Activated T-helper 17 cell treated with anti-CD3 and anti-CD28 coated beads, Interleukin-2, amount 50 U/mL, for 72 hours (primary cell): ENCODE measurements at regions not wholly inside any gene's neighbourhood (a gene's known extent, or its start where the extent isn't known, plus 50 kb on each side); places are given as distances from the start of the nearest gene placed in this dataset.

ENCODE experiments used
- ATAC-seq: fragments of 150-1000 bp; cut with Tn5 transposase; replicated peaks from 2 replicates; pipeline ENCODE4 v1.10.0; 2021; ENCODE audit warnings: mild to moderate bottlenecking, moderate library complexity
- H3K27ac Mint-ChIP-seq: one replicate; pipeline ENCODE4 v1.8.0; 2022; ENCODE audit warnings: mixed read lengths
- H3K27me3 Mint-ChIP-seq: one replicate; pipeline ENCODE4 v1.8.0; 2022; ENCODE audit warnings: mixed read lengths
- H3K36me3 Mint-ChIP-seq: one replicate; pipeline ENCODE4 v1.8.0; 2022; ENCODE audit warnings: low read depth, mild to moderate bottlenecking, mixed read lengths
- H3K4me1 Mint-ChIP-seq: one replicate; pipeline ENCODE4 v1.8.0; 2022; ENCODE audit warnings: mixed read lengths
- H3K4me3 Mint-ChIP-seq: one replicate; pipeline ENCODE4 v1.8.0; 2022; ENCODE audit warnings: mild to moderate bottlenecking, mixed read lengths
- H3K9me3 Mint-ChIP-seq: one replicate; pipeline ENCODE4 v1.8.0; 2022; ENCODE audit warnings: mixed read lengths

DNA sequence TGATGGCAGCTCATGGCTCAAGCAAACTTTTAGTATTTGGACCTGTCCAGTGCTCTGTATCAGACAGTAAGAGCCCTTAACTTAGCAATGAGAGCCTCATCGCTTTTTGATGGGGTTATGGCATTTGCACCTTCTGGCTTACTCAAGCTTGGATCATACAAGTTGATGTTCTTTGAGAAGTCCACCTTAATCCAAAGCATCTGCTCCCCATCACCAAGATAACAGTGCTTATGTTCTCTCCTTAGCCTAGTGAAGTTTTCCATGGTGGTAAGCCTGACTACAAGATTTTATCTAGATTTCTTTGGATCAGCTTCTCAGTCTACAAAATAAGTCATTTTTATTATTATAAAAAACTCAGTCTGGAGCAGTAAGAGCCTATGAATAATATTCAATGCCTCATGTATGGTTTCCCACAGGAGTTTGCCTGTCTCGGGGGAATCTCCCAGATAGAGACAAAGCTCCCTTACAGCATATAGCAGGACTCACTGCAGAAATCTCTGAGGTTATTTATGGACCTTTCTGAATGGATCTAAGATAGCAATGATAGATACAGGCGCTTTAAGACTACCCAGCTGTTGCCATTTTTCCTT is 472.2 kb upstream of the LINC00305 start:
- no peak overlapping the region for H3K4me3 Mint-ChIP-seq
- no peaks in the 10 kb centered on the region for H3K27me3 Mint-ChIP-seq
- H3K36me3 Mint-ChIP-seq: no peaks in the 10 kb centered on the region
- no peaks in the 10 kb centered on the region for H3K4me1 Mint-ChIP-seq
- H3K27ac Mint-ChIP-seq: no peak overlapping the region
- peaks cover 14% of the 10 kb centered on the region for H3K9me3 Mint-ChIP-seq
- ATAC-seq: no peak

DNA sequence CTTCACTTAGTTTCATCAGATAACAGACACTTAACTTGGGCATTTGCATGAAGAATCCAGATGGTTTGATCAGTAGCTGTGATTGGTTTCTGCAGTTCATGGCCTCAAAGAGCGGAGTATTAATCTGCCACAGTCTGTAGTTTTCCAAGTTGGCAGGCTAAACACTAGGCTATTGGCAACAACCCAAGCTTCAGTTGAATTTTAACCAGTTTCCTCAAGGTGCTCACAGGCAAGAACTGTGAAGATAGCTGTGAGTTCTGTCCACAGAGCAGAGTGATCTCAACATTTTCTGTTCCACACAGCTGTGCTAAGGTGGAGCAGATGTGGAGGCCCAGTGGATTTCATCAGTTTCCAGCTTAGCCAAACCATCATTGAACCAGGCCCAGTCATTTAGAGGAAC is 469.5 kb upstream of the LINC00305 start:
- no peak for ATAC-seq
- no peaks in the 10 kb centered on the region for H3K27me3 Mint-ChIP-seq
- H3K36me3 Mint-ChIP-seq: no peaks in the 10 kb centered on the region
- no peak overlapping the region for H3K27ac Mint-ChIP-seq
- peaks cover 10% of the 10 kb centered on the region for H3K9me3 Mint-ChIP-seq
- H3K4me3 Mint-ChIP-seq: no peak overlapping the region
- H3K4me1 Mint-ChIP-seq: no peaks in the 10 kb centered on the region

DNA sequence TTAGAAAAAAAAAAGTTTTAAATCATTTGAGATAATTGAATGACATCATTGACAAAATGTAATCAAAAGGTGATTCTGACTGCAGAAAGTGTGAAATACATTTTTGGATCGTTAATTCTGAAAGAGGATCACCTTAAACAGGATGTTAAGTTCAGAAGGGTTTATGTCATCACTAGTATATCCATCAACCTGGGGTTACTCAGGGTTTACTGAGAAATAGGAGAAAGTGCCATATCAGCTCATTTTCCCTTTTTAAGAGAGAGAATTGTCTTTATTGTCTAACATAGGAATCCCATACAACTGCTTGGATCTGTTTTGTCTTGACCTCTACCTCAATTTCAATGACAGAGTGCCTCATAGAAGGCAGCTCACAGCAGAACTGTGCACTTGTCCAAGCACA is 466.1 kb upstream of the LINC00305 start:
- H3K9me3 Mint-ChIP-seq: peaks cover 9% of the 10 kb centered on the region
- H3K36me3 Mint-ChIP-seq: no peaks in the 10 kb centered on the region
- no peaks in the 10 kb centered on the region for H3K4me1 Mint-ChIP-seq
- H3K27me3 Mint-ChIP-seq: no peaks in the 10 kb centered on the region
- no peak overlapping the region for H3K4me3 Mint-ChIP-seq
- H3K27ac Mint-ChIP-seq: no peak overlapping the region
- ATAC-seq: no peak

DNA sequence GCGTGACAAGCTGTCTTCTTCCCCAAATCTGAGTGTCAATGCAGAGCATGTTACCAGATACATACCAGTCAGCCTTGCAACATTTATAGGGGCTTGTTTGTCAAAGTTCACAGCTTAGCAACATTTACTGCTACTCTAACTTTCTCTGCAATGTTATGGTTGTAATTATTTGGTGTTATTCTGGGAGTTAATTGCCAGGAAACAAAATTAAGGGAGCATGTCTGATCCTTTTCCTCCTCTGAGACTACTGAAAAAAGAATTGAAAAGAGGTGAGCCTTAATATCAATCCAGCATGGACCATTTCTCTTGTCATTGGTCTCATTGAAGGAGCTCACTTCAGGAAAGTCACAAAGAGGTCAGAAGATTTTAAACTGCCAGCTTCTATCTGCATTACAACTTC is 465.6 kb upstream of the LINC00305 start:
- Mint-ChIP-seq H3K27ac (no peak overlapping the region), H3K9me3 (peaks cover 8% of the 10 kb centered on the region), H3K4me3 (no peak overlapping the region), H3K4me1 (no peaks in the 10 kb centered on the region), H3K36me3 (no peaks in the 10 kb centered on the region), H3K27me3 (no peaks in the 10 kb centered on the region)
- no peak for ATAC-seq

DNA sequence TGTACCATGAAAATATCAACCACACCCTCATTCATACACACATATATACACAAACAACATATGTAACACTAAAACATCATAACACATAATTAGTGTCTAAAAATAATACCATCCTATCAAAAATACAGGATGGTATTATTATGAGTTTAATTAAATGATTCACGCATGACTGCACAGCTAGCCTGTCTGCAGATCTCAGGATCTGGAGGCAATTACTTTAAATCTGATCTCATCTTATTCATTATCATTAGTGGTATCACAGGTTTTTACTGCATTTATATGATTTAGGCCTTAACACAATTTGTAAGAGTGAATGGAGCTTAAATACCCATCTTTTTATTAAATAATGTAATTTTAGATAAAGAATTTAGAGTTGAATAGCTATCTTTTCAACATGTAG is 443.4 kb upstream of the LINC00305 start:
- no peaks in the 10 kb centered on the region for H3K4me1 Mint-ChIP-seq
- ATAC-seq: no peak
- no peak overlapping the region for H3K27ac Mint-ChIP-seq
- H3K27me3 Mint-ChIP-seq: no peaks in the 10 kb centered on the region
- H3K4me3 Mint-ChIP-seq: no peak overlapping the region
- H3K36me3 Mint-ChIP-seq: no peaks in the 10 kb centered on the region
- H3K9me3 Mint-ChIP-seq: peaks cover 4% of the 10 kb centered on the region

DNA sequence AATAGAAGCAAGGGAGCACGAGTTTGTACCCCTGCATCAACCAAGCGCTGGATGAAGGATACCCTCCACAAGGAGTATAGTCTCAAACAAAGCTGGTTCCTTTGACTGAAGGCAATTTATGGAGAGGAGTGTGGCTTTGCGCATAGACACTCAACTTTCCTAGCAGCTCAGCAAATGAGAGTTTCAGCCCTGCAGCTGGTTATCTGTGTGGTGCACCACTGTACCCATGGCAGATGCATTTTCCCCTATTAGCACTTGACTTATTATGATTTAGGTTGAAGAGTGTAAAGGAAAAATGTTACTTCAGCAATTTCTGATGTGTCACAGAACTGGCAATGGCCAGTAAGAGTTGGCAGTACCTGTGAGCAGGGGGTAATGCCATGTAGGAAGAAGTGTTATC is 440.1 kb upstream of the LINC00305 start:
- peaks cover 7% of the 10 kb centered on the region for H3K9me3 Mint-ChIP-seq
- H3K36me3 Mint-ChIP-seq: no peaks in the 10 kb centered on the region
- no peak for ATAC-seq
- no peaks in the 10 kb centered on the region for H3K4me1 Mint-ChIP-seq
- no peak overlapping the region for H3K27ac Mint-ChIP-seq
- no peak overlapping the region for H3K4me3 Mint-ChIP-seq
- H3K27me3 Mint-ChIP-seq: no peaks in the 10 kb centered on the region

DNA sequence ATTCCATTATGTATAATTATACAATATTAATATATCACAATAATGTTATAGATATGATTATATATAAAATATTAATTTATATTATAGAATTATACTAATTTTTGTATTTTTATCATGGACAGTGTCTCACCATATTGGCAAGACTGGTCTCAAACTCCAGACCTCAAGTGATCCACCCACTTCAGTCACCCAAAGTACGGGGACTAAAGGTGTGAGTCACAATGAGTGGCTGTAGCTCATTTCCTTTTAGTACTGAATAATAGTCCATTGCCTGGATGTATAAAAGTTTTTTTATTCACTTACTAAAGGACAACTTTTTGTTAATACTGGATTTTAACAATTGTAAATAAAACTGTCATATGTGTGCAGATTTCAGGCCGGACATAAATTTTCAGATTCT is 417.6 kb upstream of the LINC00305 start:
- Mint-ChIP-seq H3K27me3 (no peaks in the 10 kb centered on the region), H3K4me3 (no peak overlapping the region), H3K9me3 (peaks cover 13% of the 10 kb centered on the region), H3K27ac (no peak overlapping the region), H3K36me3 (no peaks in the 10 kb centered on the region), H3K4me1 (no peaks in the 10 kb centered on the region)
- ATAC-seq: no peak

DNA sequence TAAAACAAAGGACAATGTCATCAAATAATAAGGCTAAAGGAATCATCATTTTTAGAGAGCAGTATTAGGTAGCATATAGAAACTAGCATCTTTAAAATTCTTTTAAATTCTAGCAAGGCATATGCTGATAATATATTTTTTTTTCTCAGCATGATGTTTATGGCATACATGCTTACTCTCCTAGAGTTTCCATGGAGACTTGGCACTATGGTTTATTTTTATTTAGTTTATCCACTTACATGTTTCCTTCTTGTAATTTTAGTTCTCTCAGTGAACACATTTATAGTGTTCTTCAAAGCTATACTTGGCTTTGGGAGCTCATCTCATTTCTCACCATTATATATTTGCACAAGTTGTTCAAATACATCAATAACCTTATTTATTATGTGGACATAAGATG is 413.8 kb upstream of the LINC00305 start:
- ATAC-seq: no peak
- H3K4me3 Mint-ChIP-seq: no peak overlapping the region
- no peaks in the 10 kb centered on the region for H3K27me3 Mint-ChIP-seq
- no peak overlapping the region for H3K27ac Mint-ChIP-seq
- H3K36me3 Mint-ChIP-seq: no peaks in the 10 kb centered on the region
- H3K4me1 Mint-ChIP-seq: no peaks in the 10 kb centered on the region
- peaks cover 8% of the 10 kb centered on the region for H3K9me3 Mint-ChIP-seq

DNA sequence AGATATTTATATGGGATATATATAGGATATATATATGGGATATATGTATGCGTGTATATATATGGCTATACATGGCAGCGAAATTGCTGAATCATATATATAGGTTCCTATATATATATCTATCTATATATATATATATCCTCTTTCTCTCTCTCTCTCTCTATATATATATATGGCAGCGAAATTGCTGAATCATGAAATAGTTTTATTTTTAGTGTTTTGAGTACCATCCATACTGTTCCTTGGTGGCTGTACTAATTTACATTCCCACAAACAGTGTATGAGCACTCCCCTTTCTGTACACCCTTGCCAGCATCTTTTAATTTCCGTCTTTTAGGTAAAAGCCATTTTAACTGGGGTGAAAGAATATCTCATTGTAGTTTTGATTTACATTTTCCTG is 397.6 kb upstream of the LINC00305 start:
- Mint-ChIP-seq H3K36me3 (no peaks in the 10 kb centered on the region), H3K9me3 (no peaks in the 10 kb centered on the region), H3K4me3 (no peak overlapping the region), H3K27ac (no peak overlapping the region), H3K27me3 (no peaks in the 10 kb centered on the region), H3K4me1 (no peaks in the 10 kb centered on the region)
- no peak for ATAC-seq

DNA sequence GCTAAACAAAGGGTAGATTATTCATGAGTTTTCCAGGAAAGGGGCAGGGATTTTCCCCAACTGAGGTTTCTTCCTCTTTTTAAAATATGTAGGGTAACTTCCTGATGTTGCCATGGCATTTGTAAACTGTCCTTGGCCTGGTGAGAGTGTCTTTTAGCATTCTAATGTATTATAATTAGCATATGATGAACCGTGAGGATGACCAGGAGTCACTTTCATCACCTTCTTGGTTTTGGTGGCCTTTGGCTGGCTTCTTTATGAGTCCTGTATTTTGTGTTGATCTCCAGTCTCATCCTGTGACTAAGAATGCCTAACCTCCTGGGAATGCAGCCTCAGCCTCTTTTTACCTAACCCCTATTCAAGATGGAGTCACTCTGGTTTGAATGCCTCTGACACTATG is 391.0 kb upstream of the LINC00305 start:
- no peaks in the 10 kb centered on the region for H3K27me3 Mint-ChIP-seq
- no peaks in the 10 kb centered on the region for H3K4me1 Mint-ChIP-seq
- no peaks in the 10 kb centered on the region for H3K36me3 Mint-ChIP-seq
- H3K4me3 Mint-ChIP-seq: no peak overlapping the region
- H3K9me3 Mint-ChIP-seq: peaks cover 17% of the 10 kb centered on the region
- no peak for ATAC-seq
- H3K27ac Mint-ChIP-seq: no peak overlapping the region

DNA sequence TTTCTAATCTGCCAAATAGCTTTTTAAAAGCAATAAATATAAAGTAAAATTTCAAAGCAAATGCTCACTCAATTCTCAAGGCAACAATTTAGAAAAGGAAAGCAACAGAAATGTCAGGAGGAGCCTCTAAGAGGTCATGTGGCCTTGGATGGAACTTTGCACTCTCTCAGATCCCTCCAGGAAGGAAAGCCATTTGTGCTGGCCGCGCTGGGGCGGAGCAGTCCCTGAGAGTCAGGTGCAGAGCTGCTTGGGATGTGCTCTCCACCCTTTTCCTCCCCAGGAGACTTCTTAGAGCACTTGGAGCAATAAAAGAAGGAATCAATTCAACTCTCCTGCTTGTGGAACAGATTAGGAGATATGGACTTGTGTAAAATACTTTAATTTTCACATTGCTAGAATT is 379.8 kb upstream of the LINC00305 start:
- H3K36me3 Mint-ChIP-seq: no peaks in the 10 kb centered on the region
- no peak for ATAC-seq
- no peak overlapping the region for H3K4me3 Mint-ChIP-seq
- no peak overlapping the region for H3K27ac Mint-ChIP-seq
- H3K4me1 Mint-ChIP-seq: no peaks in the 10 kb centered on the region
- H3K27me3 Mint-ChIP-seq: no peaks in the 10 kb centered on the region
- peaks cover 7% of the 10 kb centered on the region for H3K9me3 Mint-ChIP-seq

DNA sequence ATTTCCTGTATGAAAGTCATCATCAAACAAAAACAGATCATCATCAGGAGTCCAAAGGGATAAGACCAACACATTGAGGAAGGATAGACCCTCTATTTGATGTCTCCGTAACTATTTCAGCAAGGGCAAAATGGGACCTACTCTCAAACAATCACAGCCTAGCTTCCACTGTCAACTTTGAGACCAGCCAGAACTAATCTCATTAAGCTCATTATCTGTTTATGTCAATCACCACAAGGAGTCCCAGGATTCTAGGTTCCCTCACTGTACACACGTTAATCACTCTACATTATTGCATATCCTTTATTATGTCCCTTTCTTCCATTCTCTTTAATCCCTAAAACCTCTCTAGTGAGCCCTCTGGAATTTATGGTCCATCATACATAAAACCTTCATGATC is 370.3 kb upstream of the LINC00305 start:
- no peaks in the 10 kb centered on the region for H3K27me3 Mint-ChIP-seq
- no peak overlapping the region for H3K4me3 Mint-ChIP-seq
- no peaks in the 10 kb centered on the region for H3K4me1 Mint-ChIP-seq
- H3K27ac Mint-ChIP-seq: no peak overlapping the region
- peaks cover 17% of the 10 kb centered on the region for H3K9me3 Mint-ChIP-seq
- ATAC-seq: no peak
- H3K36me3 Mint-ChIP-seq: no peaks in the 10 kb centered on the region

DNA sequence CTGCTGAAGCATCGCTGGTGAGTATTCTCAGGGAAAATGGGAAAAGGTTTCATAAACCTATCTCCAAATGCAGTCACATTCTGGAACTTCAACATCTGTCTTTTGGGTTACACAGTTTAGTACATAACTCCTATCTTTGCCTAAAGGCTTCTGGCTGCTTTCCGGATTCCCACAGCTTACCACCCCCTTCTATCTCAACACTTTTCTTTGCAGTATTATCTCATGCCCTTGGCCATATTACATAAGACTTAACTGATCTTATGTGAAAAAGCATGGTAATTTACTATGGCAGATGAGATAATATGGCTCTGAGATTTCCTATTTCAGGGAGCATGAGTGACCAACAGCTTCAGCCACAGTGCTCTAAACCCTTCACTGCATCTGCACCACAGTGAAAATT is 369.3 kb upstream of the LINC00305 start:
- Mint-ChIP-seq H3K36me3 (no peaks in the 10 kb centered on the region), H3K9me3 (peaks cover 14% of the 10 kb centered on the region), H3K4me1 (no peaks in the 10 kb centered on the region), H3K27me3 (no peaks in the 10 kb centered on the region), H3K4me3 (no peak overlapping the region), H3K27ac (no peak overlapping the region)
- no peak for ATAC-seq

DNA sequence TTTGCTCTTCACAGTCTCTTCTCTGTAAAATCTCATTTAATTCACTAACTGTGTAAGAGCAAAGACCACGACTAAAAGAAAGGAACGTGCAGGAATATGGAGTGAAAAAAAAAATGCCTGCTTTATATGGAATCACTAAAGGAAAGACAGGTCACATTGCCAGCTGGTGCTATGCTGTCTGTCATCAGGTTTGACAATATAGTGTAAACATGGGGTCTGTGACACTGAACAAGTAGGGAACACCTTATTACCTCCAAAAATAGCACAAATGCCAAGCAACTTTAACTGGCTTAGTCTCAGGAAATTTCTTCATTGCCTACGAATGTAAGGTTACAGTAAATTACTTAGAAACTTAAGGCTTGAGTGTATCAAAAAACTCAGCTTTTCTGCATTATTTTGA is 364.5 kb upstream of the LINC00305 start:
- no peaks in the 10 kb centered on the region for H3K4me1 Mint-ChIP-seq
- no peak for ATAC-seq
- no peak overlapping the region for H3K27ac Mint-ChIP-seq
- no peak overlapping the region for H3K4me3 Mint-ChIP-seq
- H3K27me3 Mint-ChIP-seq: no peaks in the 10 kb centered on the region
- H3K36me3 Mint-ChIP-seq: no peaks in the 10 kb centered on the region
- H3K9me3 Mint-ChIP-seq: peaks cover 5% of the 10 kb centered on the region

DNA sequence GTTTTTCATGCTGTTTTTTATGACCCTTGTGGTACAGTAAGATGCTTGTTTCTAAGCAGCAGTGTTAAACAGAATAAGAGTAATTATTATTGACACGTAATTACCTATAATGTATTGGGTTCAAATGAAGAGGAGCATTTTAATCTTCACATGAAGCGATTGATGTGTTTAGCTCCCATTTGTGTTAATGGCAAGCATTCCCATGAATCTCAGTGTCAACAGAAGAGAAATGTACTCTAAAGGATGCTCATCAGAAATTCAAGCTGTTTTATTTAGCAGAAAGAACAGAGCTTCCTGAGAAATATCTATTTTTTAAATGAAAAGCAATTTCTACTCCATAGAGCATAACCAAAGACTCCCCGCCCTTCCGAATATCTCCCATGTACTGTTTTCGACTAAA is 341.3 kb upstream of the LINC00305 start:
- Mint-ChIP-seq H3K9me3 (peaks cover 8% of the 10 kb centered on the region), H3K4me3 (no peak overlapping the region), H3K36me3 (no peaks in the 10 kb centered on the region), H3K27ac (no peak overlapping the region), H3K27me3 (no peaks in the 10 kb centered on the region), H3K4me1 (no peaks in the 10 kb centered on the region)
- ATAC-seq: no peak

DNA sequence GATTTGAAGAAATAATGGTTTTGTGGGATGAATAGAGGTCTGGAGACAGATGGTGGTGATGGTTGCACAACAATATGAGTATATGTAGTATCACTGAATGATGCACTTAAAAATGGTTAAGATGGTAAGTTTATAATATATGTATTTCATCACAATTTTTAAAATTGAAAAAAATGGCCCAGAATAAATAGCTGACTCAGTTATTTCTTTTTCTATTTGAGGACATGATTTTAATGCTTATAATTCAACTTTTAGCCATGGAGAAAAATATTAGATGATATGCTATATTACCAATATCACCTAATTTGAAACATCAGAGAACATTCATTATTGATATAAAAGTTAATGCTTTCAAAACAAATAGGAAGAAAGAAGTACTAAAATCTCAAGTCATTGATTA is 339.8 kb upstream of the LINC00305 start:
- no peaks in the 10 kb centered on the region for H3K27me3 Mint-ChIP-seq

More for the DNA sequence above, 339.8 kb upstream of the LINC00305 start:
- Mint-ChIP-seq H3K27ac (no peak overlapping the region), H3K36me3 (no peaks in the 10 kb centered on the region), H3K9me3 (peaks cover 2% of the 10 kb centered on the region), H3K4me3 (no peak overlapping the region), H3K4me1 (no peaks in the 10 kb centered on the region)
- no peak for ATAC-seq
